ENCODE measurements at regions not wholly inside any gene's neighbourhood (a gene's known extent, or its start where the extent isn't known, plus 50 kb on each side); places are given as distances from the start of the nearest gene placed in this dataset.

- Histone ChIP-seq H3K27ac (ENCODE audit: insufficient read length, low read depth, low read length) (no peak overlapping the region), H3K23me2 (ENCODE audit: insufficient read length, low read depth, low read length, poor library complexity, severe bottlenecking) (no peaks in the 10 kb centered on the region), H4K20me1 (ENCODE audit: control insufficient read depth, insufficient read depth, insufficient read length) (no peaks in the 10 kb centered on the region), H2AK5ac (ENCODE audit: insufficient read length, low read length) (no peak overlapping the region), H4K91ac (ENCODE audit: insufficient read length, low read depth, low read length) (no peak overlapping the region), H3K23ac (ENCODE audit: insufficient read length, low read depth, low read length) (no peak overlapping the region), H2BK15ac (ENCODE audit: low read depth, low read length) (no peak overlapping the region), H2AFZ (ENCODE audit: low read length) (no peak overlapping the region), H3K27me3 (ENCODE audit: insufficient read depth, low read length) (no peaks in the 10 kb centered on the region), H3K9ac (ENCODE audit: extremely low read depth, insufficient read length, low read length) (no peak overlapping the region), H2BK5ac (ENCODE audit: insufficient read length, low read length) (no peak overlapping the region), H3K4ac (ENCODE audit: low read depth, low read length) (no peak overlapping the region), H3T11ph (ENCODE audit: low read length) (no peak overlapping the region), H4K8ac (replicated peaks; ENCODE audit: insufficient read length, low read depth, low read length) (no peak overlapping the region), H3K56ac (ENCODE audit: insufficient read length, low read depth, low read length) (no peak overlapping the region), H3K9me3 (ENCODE audit: control insufficient read depth, low read depth, low read length) (no peaks in the 10 kb centered on the region), H3K4me1 (ENCODE audit: insufficient read depth, low read length) (no peaks in the 10 kb centered on the region), H2BK120ac (ENCODE audit: low read depth, low read length, poor library complexity, severe bottlenecking) (no peak overlapping the region), H3K18ac (ENCODE audit: insufficient read length, low read depth, low read length) (no peak overlapping the region), H2BK12ac (ENCODE audit: insufficient read length, low read depth, low read length) (no peak overlapping the region), H3K14ac (ENCODE audit: insufficient read depth, low read length) (no peak overlapping the region), H2BK20ac (ENCODE audit: low read depth, low read length, poor library complexity, severe bottlenecking) (no peak overlapping the region), H3K79me2 (ENCODE audit: insufficient read depth, low read length) (no peaks in the 10 kb centered on the region; the same call in 1 of the 2 replicates), H3K4me2 (ENCODE audit: insufficient read depth, insufficient read length, low read length) (no peak overlapping the region), H4K5ac (ENCODE audit: insufficient read length, low read depth, low read length) (no peak overlapping the region), H3K79me1 (ENCODE audit: insufficient read depth, low read depth, low read length, poor library complexity, severe bottlenecking) (no peaks in the 10 kb centered on the region)
- Mint-ChIP-seq H3K9me3 (no peaks in the 10 kb centered on the region), H3K4me3 (no peak overlapping the region), H3K36me3 (ENCODE audit: insufficient read depth in 1 of 3, low read depth in 3 of 3) (no peaks in the 10 kb centered on the region), H3K4me1 (no peaks in the 10 kb centered on the region), H3K27ac (no peak overlapping the region), H3K27me3 (ENCODE audit: low read depth) (no peaks in the 10 kb centered on the region; the same call in 1 of the 2 replicates)
- no peak for DNase-seq
- no peak for TF ChIP-seq CTCF (conservative IDR thresholded peaks at IDR 0.05)
- no CpG with 5 or more reads among the region's 2 CpGs for WGBS (ENCODE audit: extremely low coverage, insufficient read length, low lambda C conversion rate)
These were observed 188.1 kb downstream of the DPY19L2 start for GRCh38 chr12:63480186-63480585.
